ENCODE measurements at regions not wholly inside any gene's neighbourhood (a gene's known extent, or its start where the extent isn't known, plus 50 kb on each side); places are given as distances from the start of the nearest gene placed in this dataset.
"Not testable (repeated sequence)": the region's sequence is repeated elsewhere in the genome, so short reads cannot be mapped to it uniquely, and the experiment has no call there.

GRCh38 chrX:134045372-134045771, 60.0 kb upstream of the GPC3 start:
- not testable (repeated sequence) for H3K9me2 ChIP-seq (replicated peaks; ENCODE audit: control insufficient read depth, low read length); H3K27me3 ChIP-seq (ENCODE audit: control insufficient read depth, low read length); H3K4me1 ChIP-seq (ENCODE audit: control insufficient read depth, low read length); H3K79me2 ChIP-seq (ENCODE audit: control insufficient read depth, low read length); H3K9me3 ChIP-seq (ENCODE audit: control insufficient read depth, insufficient read depth, low read length); H3K27ac ChIP-seq (ENCODE audit: low read depth, low read length); H3F3A ChIP-seq (ENCODE audit: control insufficient read depth, insufficient read depth); H4K20me1 ChIP-seq (ENCODE audit: control insufficient read depth, insufficient read depth, low read depth, low read length); H3K36me3 ChIP-seq (ENCODE audit: control insufficient read depth, low read length); H3K4me2 ChIP-seq (ENCODE audit: low read length); H3K4me3 ChIP-seq (ENCODE audit: low read length)

DNA sequence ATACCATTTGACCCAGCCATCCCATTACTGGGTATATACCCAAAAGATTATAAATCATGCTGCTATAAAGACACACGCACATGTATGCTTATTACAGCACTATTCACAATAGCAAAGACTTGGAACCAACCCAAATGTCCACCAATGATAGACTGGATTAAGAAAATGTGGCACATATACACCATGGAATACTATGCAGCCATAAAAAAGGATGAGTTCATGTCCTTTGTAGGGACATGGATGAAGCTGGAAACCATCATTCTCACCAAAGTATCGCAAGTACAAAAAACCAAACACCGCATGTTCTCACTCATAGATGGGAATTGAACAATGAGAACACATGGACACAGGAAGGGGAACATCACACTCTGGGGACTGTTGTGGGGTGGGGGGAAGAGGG, 81.7 kb upstream of the GPC3 start:
- not testable (repeated sequence) for H3K79me2 ChIP-seq (ENCODE audit: control insufficient read depth, low read length); H3K4me2 ChIP-seq (ENCODE audit: low read length); H3K27ac ChIP-seq (ENCODE audit: low read depth, low read length); H3K4me1 ChIP-seq (ENCODE audit: control insufficient read depth, low read length); H4K20me1 ChIP-seq (ENCODE audit: control insufficient read depth, insufficient read depth, low read depth, low read length); H3F3A ChIP-seq (ENCODE audit: control insufficient read depth, insufficient read depth); H3K36me3 ChIP-seq (ENCODE audit: control insufficient read depth, low read length); H3K27me3 ChIP-seq (ENCODE audit: control insufficient read depth, low read length); H3K9me2 ChIP-seq (replicated peaks; ENCODE audit: control insufficient read depth, low read length); H3K4me3 ChIP-seq (ENCODE audit: low read length); H3K9me3 ChIP-seq (ENCODE audit: control insufficient read depth, insufficient read depth, low read length)

DNA sequence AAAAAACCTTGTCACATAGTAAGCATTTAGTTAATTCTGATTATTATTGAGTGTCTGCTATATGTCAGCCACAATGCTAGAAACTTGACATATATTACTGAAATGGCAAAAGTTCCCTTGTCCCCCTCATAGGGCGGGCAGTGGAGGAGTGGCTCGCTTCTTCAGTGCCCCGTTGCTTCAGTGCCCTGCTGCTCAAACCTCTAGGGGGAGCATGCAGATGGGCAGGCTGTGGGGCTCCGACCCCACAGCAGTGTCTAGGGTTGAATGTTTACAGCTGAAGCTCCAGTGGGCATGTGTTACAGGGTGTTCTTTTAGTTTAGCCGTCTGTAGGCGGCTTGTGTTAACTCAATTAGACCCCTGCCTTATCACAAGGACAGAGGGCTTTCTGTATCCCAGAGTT, 86.5 kb upstream of the GPC3 start:
- not testable (repeated sequence) for H3K4me2 ChIP-seq (ENCODE audit: low read length); H3K4me1 ChIP-seq (ENCODE audit: control insufficient read depth, low read length); H3K27me3 ChIP-seq (ENCODE audit: control insufficient read depth, low read length); H3K4me3 ChIP-seq (ENCODE audit: low read length); H3K27ac ChIP-seq (ENCODE audit: low read depth, low read length); H3K9me3 ChIP-seq (ENCODE audit: control insufficient read depth, insufficient read depth, low read length); H4K20me1 ChIP-seq (ENCODE audit: control insufficient read depth, insufficient read depth, low read depth, low read length); H3K79me2 ChIP-seq (ENCODE audit: control insufficient read depth, low read length); H3K36me3 ChIP-seq (ENCODE audit: control insufficient read depth, low read length); H3F3A ChIP-seq (ENCODE audit: control insufficient read depth, insufficient read depth); H3K9me2 ChIP-seq (replicated peaks; ENCODE audit: control insufficient read depth, low read length)

DNA sequence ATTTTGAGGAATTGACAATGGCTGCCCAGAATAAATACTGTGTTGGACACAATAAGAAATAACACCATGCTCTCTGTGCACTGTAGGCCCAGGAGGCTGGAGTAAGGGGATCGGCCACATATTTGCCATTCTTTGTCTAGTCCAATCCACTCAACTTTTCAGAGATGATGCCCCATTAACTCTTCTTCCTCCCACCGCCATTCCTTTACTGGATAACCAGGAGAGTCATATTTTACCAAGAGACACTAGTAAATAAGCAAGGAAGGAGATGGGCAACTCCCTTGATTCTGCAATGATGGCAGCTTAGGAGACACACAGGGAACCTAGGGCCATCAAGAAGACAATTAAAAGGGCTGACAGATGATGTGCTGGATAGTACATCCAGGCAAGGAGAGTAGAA, 87.9 kb upstream of the GPC3 start:
- no peaks in the 10 kb centered on the region for H3K27me3 ChIP-seq (ENCODE audit: control insufficient read depth, low read length)
- no peaks in the 10 kb centered on the region for H3K79me2 ChIP-seq (ENCODE audit: control insufficient read depth, low read length)
- H4K20me1 ChIP-seq (ENCODE audit: control insufficient read depth, insufficient read depth, low read depth, low read length), result no peaks in the 10 kb centered on the region
- TF ChIP-seq CTCF (IDR thresholded peaks at IDR 0.05; ENCODE audit: low read depth, low read length, poor library complexity, severe bottlenecking), result no peak
- no peak for TF ChIP-seq EZH2phosphoT487 (IDR thresholded peaks at IDR 0.05; ENCODE audit: borderline replicate concordance, low read length)
- no peaks in the 10 kb centered on the region for H3K36me3 ChIP-seq (ENCODE audit: control insufficient read depth, low read length)
- H3F3A ChIP-seq (ENCODE audit: control insufficient read depth, insufficient read depth), result no peaks in the 10 kb centered on the region
- H3K9me3 ChIP-seq (ENCODE audit: control insufficient read depth, insufficient read depth, low read length), result peaks cover 6% of the 10 kb centered on the region; the same call in 1 of the 2 replicates
- H3K9me2 ChIP-seq (replicated peaks; ENCODE audit: control insufficient read depth, low read length), result no peaks in the 10 kb centered on the region
- no peak overlapping the region for H3K27ac ChIP-seq (ENCODE audit: low read depth, low read length)
- H3K4me3 ChIP-seq (ENCODE audit: low read length), result no peak overlapping the region
- no peaks in the 10 kb centered on the region for H3K4me1 ChIP-seq (ENCODE audit: control insufficient read depth, low read length)
- no peak overlapping the region for H3K4me2 ChIP-seq (ENCODE audit: low read length)

DNA sequence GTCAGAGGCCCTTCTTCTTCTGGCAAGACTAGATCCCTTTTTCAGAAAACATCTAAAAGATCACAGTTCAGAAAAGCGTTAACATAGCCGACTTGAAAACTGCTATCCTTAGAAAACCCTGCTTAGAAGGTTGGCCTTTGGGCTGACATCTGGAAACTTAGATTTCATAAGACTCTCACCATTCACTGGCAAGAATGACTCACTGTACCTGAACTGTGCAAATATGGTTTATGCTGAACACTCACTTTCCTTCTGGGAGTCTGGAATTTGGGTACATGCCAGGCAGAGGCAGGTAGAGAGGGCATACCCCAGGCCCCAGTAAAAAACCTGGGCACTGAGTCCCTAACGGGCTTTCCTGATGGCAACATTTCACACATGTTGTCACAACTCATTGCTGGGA, 88.8 kb upstream of the GPC3 start:
- Histone ChIP-seq H4K20me1 (ENCODE audit: control insufficient read depth, insufficient read depth, low read depth, low read length) (no peaks in the 10 kb centered on the region), H3K36me3 (ENCODE audit: control insufficient read depth, low read length) (no peaks in the 10 kb centered on the region), H3K4me1 (ENCODE audit: control insufficient read depth, low read length) (no peaks in the 10 kb centered on the region), H3K9me3 (ENCODE audit: control insufficient read depth, insufficient read depth, low read length) (peaks cover 6% of the 10 kb centered on the region; the same call in 1 of the 2 replicates), H3K27ac (ENCODE audit: low read depth, low read length) (no peak overlapping the region), H3K4me2 (ENCODE audit: low read length) (no peak overlapping the region), H3K4me3 (ENCODE audit: low read length) (no peak overlapping the region), H3K27me3 (ENCODE audit: control insufficient read depth, low read length) (no peaks in the 10 kb centered on the region), H3F3A (ENCODE audit: control insufficient read depth, insufficient read depth) (no peaks in the 10 kb centered on the region), H3K9me2 (replicated peaks; ENCODE audit: control insufficient read depth, low read length) (no peaks in the 10 kb centered on the region), H3K79me2 (ENCODE audit: control insufficient read depth, low read length) (no peaks in the 10 kb centered on the region)
- no peak for TF ChIP-seq EZH2phosphoT487 (IDR thresholded peaks at IDR 0.05; ENCODE audit: borderline replicate concordance, low read length)
- no peak for TF ChIP-seq CTCF (IDR thresholded peaks at IDR 0.05; ENCODE audit: low read depth, low read length, poor library complexity, severe bottlenecking)

Measured in DOHH2 (cell line).